ENCODE measurements at regions not wholly inside any gene's neighbourhood (a gene's known extent, or its start where the extent isn't known, plus 50 kb on each side); places are given as distances from the start of the nearest gene placed in this dataset.

- TF ChIP-seq GATA3 (IDR thresholded peaks at IDR 0.05; ENCODE audit: low read depth, low read length): no peak
- no peak for TF ChIP-seq GATA2 (IDR thresholded peaks at IDR 0.05; ENCODE audit: low read depth, low read length)
Observed at GRCh38 chr14:51442513-51443175, 202.6 kb downstream of the TMX1 start.

DNA sequence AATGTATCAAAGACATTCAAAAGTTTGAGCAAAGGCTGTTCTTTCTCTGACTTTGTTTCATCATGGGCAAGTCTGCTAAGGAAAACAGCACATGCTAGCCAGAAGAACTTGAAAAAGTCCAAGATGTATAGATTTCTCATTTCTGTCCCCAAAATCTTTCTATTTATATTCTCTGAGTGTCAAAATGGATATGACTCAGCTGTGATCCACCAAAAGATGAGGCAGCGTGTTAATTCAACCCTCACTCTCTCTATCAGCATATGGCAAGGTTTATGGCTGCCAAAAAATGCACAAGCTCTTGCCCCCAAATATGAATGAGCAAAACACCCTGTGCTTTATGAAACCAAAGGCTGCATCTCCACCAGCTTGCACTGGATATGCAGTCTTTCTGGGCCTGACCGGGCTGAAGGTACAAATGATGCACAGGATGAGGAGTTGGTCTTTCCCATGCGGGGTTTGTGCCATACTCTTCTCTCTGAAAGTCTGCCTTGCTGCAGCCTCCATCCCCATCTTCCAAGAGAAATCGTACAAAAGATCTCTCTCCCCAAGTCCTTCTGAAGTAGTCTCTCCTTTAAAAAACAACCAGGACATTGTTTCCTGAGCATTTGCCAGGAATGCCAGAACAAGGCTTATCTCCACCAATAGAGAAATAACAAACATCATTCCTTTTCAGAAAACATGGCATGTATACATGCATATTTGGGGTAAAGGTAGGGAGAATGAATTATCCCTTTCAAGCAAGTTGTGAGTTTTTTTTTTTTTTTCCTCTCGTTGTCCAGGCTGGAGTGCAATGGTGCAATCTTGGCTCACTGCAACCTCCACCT, 203.4 kb downstream of the TMX1 start:
- TF ChIP-seq GATA3 (IDR thresholded peaks at IDR 0.05; ENCODE audit: low read depth, low read length) (no peak), GATA2 (IDR thresholded peaks at IDR 0.05; ENCODE audit: low read depth, low read length) (no peak)

DNA sequence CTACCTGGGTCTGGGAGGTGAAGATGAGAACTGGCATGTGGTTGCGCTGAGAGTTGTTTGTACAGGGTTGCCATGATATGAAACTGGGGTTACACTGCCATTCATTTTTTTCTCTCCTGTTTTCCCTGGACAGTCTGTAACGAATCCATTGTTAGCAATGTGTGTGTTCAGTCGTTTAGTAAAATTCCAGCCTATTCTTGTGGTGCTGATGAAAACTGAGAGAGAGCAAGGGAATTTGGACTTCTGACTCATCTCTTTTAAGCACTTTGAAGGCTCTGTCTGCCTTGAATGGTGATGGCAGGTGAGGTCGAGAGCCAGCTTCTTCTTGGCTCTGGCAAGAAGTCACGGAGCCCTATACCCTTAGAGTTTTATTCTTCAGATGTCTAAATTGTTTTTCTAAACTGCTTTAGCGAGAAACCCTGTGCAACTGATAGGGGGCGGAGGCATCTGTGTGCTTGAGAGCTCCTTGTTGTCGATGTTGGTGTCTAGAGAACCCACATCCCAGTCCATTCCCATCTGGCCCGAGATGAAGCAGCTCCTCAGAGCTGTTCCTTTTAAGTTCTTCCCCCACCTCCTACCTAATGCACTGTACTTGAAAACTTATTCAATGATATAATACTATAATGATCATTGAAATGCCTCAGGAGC, 204.4 kb downstream of the TMX1 start:
- TF ChIP-seq GATA3 (IDR thresholded peaks at IDR 0.05; ENCODE audit: low read depth, low read length): no peak
- TF ChIP-seq GATA2 (IDR thresholded peaks at IDR 0.05; ENCODE audit: low read depth, low read length): no peak

DNA sequence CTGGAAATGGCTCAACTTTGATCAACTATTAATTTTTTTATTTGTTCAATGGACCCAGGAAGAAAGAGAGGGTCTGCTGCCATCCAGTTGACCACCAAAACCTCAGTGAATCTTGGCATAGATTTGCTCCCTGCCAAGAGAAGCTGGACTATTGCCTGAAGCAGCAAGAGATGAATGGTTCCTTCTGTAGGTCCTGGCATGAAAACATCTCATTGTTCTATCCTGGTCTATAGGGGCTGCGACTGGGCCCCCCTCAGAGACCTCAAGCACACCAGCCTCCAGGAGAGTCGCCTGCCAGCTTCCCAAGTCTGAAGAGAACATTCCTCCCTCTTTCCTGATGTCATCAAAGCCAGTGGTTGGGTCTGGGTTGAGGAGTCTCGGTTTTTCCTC, 204.9 kb downstream of the TMX1 start:
- no peak for TF ChIP-seq GATA2 (IDR thresholded peaks at IDR 0.05; ENCODE audit: low read depth, low read length)
- no peak for TF ChIP-seq GATA3 (IDR thresholded peaks at IDR 0.05; ENCODE audit: low read depth, low read length)

- TF ChIP-seq GATA3 (IDR thresholded peaks at IDR 0.05; ENCODE audit: low read depth, low read length) (no peak), GATA2 (IDR thresholded peaks at IDR 0.05; ENCODE audit: low read depth, low read length) (no peak)
Observed at GRCh38 chr14:51446771-51447170, 204.9 kb upstream of the FRMD6 start.

DNA sequence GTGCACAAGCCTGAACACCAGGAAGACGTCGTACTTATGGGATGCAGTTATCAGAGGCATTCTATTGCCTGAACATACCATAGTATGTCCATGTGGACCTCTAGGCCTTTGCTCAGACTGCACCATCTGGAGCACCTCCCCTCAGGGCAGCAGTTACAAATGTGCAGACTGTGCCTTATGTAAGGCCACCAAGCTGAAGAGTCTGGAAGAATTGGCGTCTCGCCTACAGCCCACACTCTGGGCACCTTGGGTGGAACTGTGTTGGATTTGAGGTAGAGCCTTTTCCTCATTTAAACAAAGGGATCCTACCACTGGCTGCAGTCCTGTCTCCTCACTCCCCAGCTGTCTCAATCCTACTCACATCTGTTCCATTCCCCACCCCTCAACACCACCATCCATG, 204.3 kb upstream of the FRMD6 start:
- no peak for TF ChIP-seq GATA3 (IDR thresholded peaks at IDR 0.05; ENCODE audit: low read depth, low read length)
- no peak for TF ChIP-seq GATA2 (IDR thresholded peaks at IDR 0.05; ENCODE audit: low read depth, low read length)

DNA sequence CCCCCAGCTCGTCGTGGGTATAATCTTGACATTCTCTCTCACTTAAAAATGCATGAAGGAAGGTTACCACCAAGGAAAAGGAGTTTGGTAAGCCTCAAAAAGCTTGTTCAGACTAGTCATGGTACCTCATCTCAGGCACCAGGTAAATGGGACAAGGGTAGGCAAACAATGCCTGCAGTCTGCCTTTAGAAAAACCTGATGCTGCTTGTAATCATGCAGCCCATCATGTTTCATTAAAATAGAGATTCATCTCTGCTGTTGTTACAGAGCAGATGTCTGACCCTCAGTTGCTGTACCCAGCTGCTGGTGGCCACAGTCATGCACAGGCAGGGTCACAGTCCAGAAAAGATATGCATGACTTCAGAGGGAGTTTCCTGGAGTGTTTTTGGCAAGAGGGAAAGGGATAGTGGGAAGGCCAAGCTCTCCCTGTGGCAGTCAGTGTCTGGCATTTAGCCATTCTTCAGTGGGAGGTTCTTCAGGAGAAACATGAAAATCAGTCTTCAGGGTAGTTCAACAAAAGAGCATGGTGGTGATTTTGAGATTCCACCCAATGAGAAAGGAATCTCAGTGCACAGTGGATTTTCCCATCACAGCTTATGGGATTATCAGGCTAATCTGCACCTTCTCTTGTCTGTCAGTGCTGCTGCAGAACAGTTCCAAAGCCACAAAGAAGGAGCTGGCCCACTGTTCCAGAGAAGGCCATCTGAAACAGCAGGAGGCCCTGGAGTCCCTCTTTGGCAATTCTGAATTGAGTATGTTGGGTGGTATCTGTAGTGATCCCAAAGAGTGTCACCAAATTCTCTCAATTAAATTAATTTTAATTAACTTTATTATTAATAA, 202.7 kb upstream of the FRMD6 start:
- TF ChIP-seq GATA3 (IDR thresholded peaks at IDR 0.05; ENCODE audit: low read depth, low read length) (no peak), GATA2 (IDR thresholded peaks at IDR 0.05; ENCODE audit: low read depth, low read length) (0 out of 2 replicates have a peak, but pooled peaks have one; percentile 4)

GRCh38 chr14:51449681-51450080, 202.0 kb upstream of the FRMD6 start:
- TF ChIP-seq GATA3 (IDR thresholded peaks at IDR 0.05; ENCODE audit: low read depth, low read length): no peak
- no peak for TF ChIP-seq GATA2 (IDR thresholded peaks at IDR 0.05; ENCODE audit: low read depth, low read length)

- TF ChIP-seq GATA3 (IDR thresholded peaks at IDR 0.05; ENCODE audit: low read depth, low read length): no peak
- no peak for TF ChIP-seq GATA2 (IDR thresholded peaks at IDR 0.05; ENCODE audit: low read depth, low read length)
Observed at GRCh38 chr14:51451561-51451960, 200.1 kb upstream of the FRMD6 start.

GRCh38 chr14:51453869-51454268, 197.8 kb upstream of the FRMD6 start:
- TF ChIP-seq GATA2 (IDR thresholded peaks at IDR 0.05; ENCODE audit: low read depth, low read length): no peak
- no peak for TF ChIP-seq GATA3 (IDR thresholded peaks at IDR 0.05; ENCODE audit: low read depth, low read length)

DNA sequence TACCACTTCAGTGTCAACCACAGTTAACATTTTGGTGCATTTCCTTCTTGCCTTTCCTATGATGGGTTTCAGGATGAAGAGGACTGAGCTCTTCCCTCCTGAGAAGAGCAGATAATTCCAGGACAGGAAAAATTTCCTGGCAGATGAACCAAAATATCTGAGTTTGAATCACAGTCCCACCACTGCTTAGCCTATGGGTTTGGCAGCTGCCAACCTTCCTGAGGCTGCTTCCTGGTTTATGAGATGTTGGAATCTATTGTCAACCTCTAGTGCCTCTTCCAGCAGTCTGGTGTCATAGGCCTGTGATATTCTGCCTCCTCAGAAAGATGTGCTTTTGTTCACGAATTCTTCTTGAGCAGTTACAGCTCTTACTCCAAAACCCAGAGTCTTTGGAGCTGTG, 197.4 kb upstream of the FRMD6 start:
- TF ChIP-seq GATA3 (IDR thresholded peaks at IDR 0.05; ENCODE audit: low read depth, low read length): no peak
- TF ChIP-seq GATA2 (IDR thresholded peaks at IDR 0.05; ENCODE audit: low read depth, low read length): no peak

- TF ChIP-seq GATA3 (IDR thresholded peaks at IDR 0.05; ENCODE audit: low read depth, low read length) (no peak), GATA2 (IDR thresholded peaks at IDR 0.05; ENCODE audit: low read depth, low read length) (no peak)
Observed at GRCh38 chr14:51455041-51455835, 196.5 kb upstream of the FRMD6 start.

All from SH-SY5Y (cell line).